Neural progenitor cell (in vitro differentiated cells): ENCODE measurements at regions not wholly inside any gene's neighbourhood (a gene's known extent, or its start where the extent isn't known, plus 50 kb on each side); places are given as distances from the start of the nearest gene placed in this dataset.

Source experiments
- CTCF ChIP-seq: fragments of 200-600 bp; sonication (generic); IDR thresholded peaks from 2 replicates; pipeline ENCODE4 v1.5.1; 2017; ENCODE audit warnings: antibody characterized with exemption, mild to moderate bottlenecking
- EZH2 ChIP-seq: fragments of 200-600 bp; sonication (generic); IDR thresholded peaks from 2 replicates; pipeline ENCODE4 v1.6.1; 2017; ENCODE audit warnings: antibody characterized with exemption, mild to moderate bottlenecking, moderate library complexity
- EZH2phosphoT487 ChIP-seq: fragments of 200-600 bp; sonication (generic); IDR thresholded peaks from 2 replicates; pipeline ENCODE4 v1.6.1; 2017; ENCODE audit warnings: antibody characterized with exemption

- no peak for TF ChIP-seq CTCF
- no peak for TF ChIP-seq EZH2
- no peak for TF ChIP-seq EZH2phosphoT487
Measured at GRCh38 chr16:25311039-25311438, 53.4 kb upstream of the ZKSCAN2 start.
